PC-3 (cell line): ENCODE measurements at regions not wholly inside any gene's neighbourhood (a gene's known extent, or its start where the extent isn't known, plus 50 kb on each side); places are given as distances from the start of the nearest gene placed in this dataset.

Source experiments
- EZH2phosphoT487 ChIP-seq: fragments of 300-600 bp; sonication (generic); IDR thresholded peaks from 2 replicates; pipeline ENCODE4 v1.6.1; 2018; ENCODE audit warnings: mild to moderate bottlenecking, antibody characterized with exemption, low read length, borderline replicate concordance
- TF ChIP-seq, protein P1 (sequence below): fragments of 300-600 bp; sonication (generic); conservative IDR thresholded peaks from 2 replicates; pipeline ENCODE4 v1.5.1; 2017; ENCODE audit warnings: antibody characterized with exemption, low read depth, mild to moderate bottlenecking, low read length

GRCh38 chrX:51272638-51273037 lies 60.0 kb upstream of the NUDT10 start:
- TF ChIP-seq, protein P1, sequence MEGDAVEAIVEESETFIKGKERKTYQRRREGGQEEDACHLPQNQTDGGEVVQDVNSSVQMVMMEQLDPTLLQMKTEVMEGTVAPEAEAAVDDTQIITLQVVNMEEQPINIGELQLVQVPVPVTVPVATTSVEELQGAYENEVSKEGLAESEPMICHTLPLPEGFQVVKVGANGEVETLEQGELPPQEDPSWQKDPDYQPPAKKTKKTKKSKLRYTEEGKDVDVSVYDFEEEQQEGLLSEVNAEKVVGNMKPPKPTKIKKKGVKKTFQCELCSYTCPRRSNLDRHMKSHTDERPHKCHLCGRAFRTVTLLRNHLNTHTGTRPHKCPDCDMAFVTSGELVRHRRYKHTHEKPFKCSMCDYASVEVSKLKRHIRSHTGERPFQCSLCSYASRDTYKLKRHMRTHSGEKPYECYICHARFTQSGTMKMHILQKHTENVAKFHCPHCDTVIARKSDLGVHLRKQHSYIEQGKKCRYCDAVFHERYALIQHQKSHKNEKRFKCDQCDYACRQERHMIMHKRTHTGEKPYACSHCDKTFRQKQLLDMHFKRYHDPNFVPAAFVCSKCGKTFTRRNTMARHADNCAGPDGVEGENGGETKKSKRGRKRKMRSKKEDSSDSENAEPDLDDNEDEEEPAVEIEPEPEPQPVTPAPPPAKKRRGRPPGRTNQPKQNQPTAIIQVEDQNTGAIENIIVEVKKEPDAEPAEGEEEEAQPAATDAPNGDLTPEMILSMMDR = no peak
- TF ChIP-seq EZH2phosphoT487 = no peak
